Activated T-helper 2 cell treated with anti-CD3 and anti-CD28 coated beads, Interferon-gamma antibody, Interleukin-2, Interleukin-4, amounts not matched to agents 10 μg/mL and 5 μg/mL and 100 μg/mL, durations not matched to agents 14 hours and 24 hours and 36 hours (primary cell): ENCODE measurements at regions not wholly inside any gene's neighbourhood (a gene's known extent, or its start where the extent isn't known, plus 50 kb on each side); places are given as distances from the start of the nearest gene placed in this dataset.
"Not testable (repeated sequence)": the region's sequence is repeated elsewhere in the genome, so short reads cannot be mapped to it uniquely, and the experiment has no call there.

Source experiments
- DNase-seq: peaks from one replicate; pipeline ENCODE4 v3.0.0; 2021; ENCODE audit warnings: low spot score
- H3K27ac Mint-ChIP-seq: one replicate; pipeline ENCODE4 v1.8.0; 2021; ENCODE audit warnings: mixed read lengths
- H3K27me3 Mint-ChIP-seq: one replicate; pipeline ENCODE4 v1.8.0; 2021; ENCODE audit warnings: low read depth, mixed read lengths
- H3K36me3 Mint-ChIP-seq: one replicate; pipeline ENCODE4 v1.8.0; 2021; ENCODE audit warnings: low read depth, mixed read lengths
- H3K4me1 Mint-ChIP-seq: one replicate; pipeline ENCODE4 v1.8.0; 2021; ENCODE audit warnings: low read depth, mixed read lengths
- H3K4me3 Mint-ChIP-seq: one replicate; pipeline ENCODE4 v1.8.0; 2021; ENCODE audit warnings: low read depth, mild to moderate bottlenecking, moderate library complexity, mixed read lengths
- H3K9me3 Mint-ChIP-seq: one replicate; pipeline ENCODE4 v1.8.0; 2021; ENCODE audit warnings: mixed read lengths
- intact Hi-C: fragments of 100-400 bp; cut with micrococcal nuclease; formaldehyde crosslinking; loops from one replicate; pipeline ENCODE4 v1.15.1; 2023

DNA sequence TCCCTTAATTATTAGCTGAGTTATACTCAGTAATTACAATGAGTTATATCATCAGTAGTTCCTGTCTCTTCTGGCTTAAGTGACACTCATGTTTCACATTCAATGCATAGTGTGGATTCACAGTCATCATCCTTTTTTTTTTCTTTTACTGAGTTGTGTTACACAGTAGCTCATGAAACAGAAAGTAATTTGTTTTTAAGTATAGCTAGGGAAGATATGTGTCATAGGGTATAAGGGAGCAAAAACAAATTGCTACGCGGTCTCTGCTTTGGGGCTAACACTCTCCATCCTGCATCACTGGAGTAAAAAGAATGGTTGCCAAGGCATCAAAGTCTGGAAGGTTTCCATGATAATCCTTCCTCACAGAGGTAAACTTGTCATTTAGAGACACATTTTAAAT is 971.7 kb upstream of the NCAM2 start:
- H3K27me3 Mint-ChIP-seq: no peaks in the 10 kb centered on the region
- no peaks in the 10 kb centered on the region for H3K4me1 Mint-ChIP-seq

GRCh38 chr21:20030390-20030789 is 967.8 kb upstream of the NCAM2 start:
- H3K4me3 Mint-ChIP-seq: no peak overlapping the region
- H3K4me1 Mint-ChIP-seq: no peaks in the 10 kb centered on the region
- H3K27me3 Mint-ChIP-seq: no peaks in the 10 kb centered on the region
- H3K36me3 Mint-ChIP-seq: no peaks in the 10 kb centered on the region
- no peak for DNase-seq
- intact Hi-C loops: no loop called here
- H3K9me3 Mint-ChIP-seq: peaks cover 32% of the 10 kb centered on the region
- no peak overlapping the region for H3K27ac Mint-ChIP-seq

More for the DNA sequence above, 971.7 kb upstream of the NCAM2 start:
- no peak for DNase-seq
- Mint-ChIP-seq H3K36me3 (no peaks in the 10 kb centered on the region), H3K9me3 (peaks cover 34% of the 10 kb centered on the region), H3K27ac (no peak overlapping the region), H3K4me3 (no peak overlapping the region)
- intact Hi-C loops: no loop called here

DNA sequence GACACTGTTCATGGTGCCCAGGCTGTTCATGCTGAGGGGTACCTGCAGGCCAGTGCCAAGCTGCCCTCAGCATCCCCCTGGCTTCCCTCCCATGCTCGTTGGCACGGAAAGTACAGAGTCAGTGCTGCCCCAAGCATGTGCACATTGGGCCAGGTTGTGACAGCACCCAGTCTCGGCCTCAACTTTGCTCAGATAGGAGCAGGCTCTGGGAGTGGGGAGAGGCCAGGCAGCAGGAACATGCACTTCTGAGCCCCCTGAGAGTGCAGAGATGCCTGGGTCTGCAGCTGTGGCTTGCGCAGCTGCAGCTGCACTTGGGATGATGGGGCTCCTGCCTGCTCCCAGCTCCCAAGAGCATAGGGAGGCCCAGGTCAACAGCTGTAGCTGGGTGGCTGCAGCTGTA is 966.4 kb upstream of the NCAM2 start:
- no peak overlapping the region for H3K4me3 Mint-ChIP-seq
- DNase-seq: no peak
- H3K4me1 Mint-ChIP-seq: no peaks in the 10 kb centered on the region
- H3K36me3 Mint-ChIP-seq: no peaks in the 10 kb centered on the region
- no peak overlapping the region for H3K27ac Mint-ChIP-seq
- H3K9me3 Mint-ChIP-seq: peaks cover 33% of the 10 kb centered on the region
- no peaks in the 10 kb centered on the region for H3K27me3 Mint-ChIP-seq
- intact Hi-C loops: no loop called here

GRCh38 chr21:20040768-20041167 is 957.4 kb upstream of the NCAM2 start:
- H3K4me3 Mint-ChIP-seq: no peak overlapping the region
- peaks cover 64% of the 10 kb centered on the region for H3K9me3 Mint-ChIP-seq
- H3K4me1 Mint-ChIP-seq: no peaks in the 10 kb centered on the region
- intact Hi-C loops: no loop called here
- H3K27ac Mint-ChIP-seq: no peak overlapping the region
- no peak for DNase-seq
- H3K27me3 Mint-ChIP-seq: no peaks in the 10 kb centered on the region
- no peaks in the 10 kb centered on the region for H3K36me3 Mint-ChIP-seq

GRCh38 chr21:20045197-20045596 is 953.0 kb upstream of the NCAM2 start:
- Mint-ChIP-seq H3K4me1 (no peaks in the 10 kb centered on the region), H3K4me3 (no peak overlapping the region), H3K27ac (no peak overlapping the region), H3K36me3 (no peaks in the 10 kb centered on the region), H3K27me3 (no peaks in the 10 kb centered on the region), H3K9me3 (peaks cover 79% of the 10 kb centered on the region)
- intact Hi-C loops: no loop called here
- no peak for DNase-seq

DNA sequence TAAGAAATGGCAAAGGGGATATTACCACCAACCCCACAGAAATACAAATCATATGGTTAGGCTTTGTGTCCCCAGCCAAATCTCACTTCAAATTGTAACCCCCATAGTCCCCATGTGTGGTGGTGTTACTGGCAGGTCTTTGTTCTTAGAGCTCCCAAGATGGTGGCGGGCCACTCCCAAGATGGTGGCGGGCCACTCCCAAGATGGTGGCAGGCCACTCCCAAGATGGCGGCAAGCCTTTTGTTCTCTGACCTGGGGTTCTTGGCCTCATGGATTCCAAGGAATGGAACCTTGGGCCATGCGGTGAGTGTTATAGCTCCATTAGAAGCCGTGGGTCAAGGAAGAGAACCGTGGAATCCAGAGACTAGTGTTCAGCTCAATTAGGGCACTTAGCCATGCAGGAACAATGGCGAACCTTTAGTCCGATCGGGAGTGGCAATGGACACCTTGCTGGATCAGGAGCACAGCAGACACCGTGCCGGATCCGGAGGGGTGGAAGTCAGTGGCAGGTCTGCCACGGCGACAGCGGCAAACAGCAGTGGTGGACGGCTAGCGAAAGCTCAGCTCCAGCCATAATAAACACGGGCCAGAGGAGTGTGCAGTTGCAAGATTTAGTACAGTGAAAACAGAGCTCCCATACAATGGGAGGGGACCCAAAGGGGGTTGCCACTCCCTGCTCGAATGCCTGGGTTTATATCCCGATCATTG is 949.9 kb upstream of the NCAM2 start:
- intact Hi-C loops: not testable (repeated sequence)
- peaks cover 81% of the 10 kb centered on the region for H3K9me3 Mint-ChIP-seq

DNA sequence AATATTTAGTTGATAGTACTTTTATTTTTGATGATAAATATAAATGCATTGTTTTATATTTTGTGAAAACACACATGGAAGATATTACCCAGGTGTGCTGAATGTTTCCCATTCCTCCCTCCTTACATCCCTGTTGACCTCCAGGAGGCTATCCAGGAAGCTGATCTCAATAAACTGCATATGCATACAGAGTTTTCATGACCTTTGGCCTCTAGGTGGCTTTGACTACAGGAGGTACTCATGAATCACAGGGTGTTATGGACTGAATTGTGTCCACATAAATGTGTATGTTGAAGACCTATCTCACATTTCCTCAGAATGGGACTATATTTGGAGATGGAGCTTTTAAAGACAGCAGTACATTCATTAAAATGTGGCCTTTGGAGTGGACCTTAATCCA is 914.9 kb upstream of the NCAM2 start:
- H3K4me3 Mint-ChIP-seq: no peak overlapping the region
- intact Hi-C loops: no loop called here

More for the DNA sequence above, 949.9 kb upstream of the NCAM2 start:
- H3K4me3 Mint-ChIP-seq, H3K27ac Mint-ChIP-seq, H3K36me3 Mint-ChIP-seq, DNase-seq, H3K4me1 Mint-ChIP-seq, H3K27me3 Mint-ChIP-seq: not testable (repeated sequence)

GRCh38 chr21:20083925-20084324 is 914.3 kb upstream of the NCAM2 start:
- no peaks in the 10 kb centered on the region for H3K27me3 Mint-ChIP-seq
- no peaks in the 10 kb centered on the region for H3K4me1 Mint-ChIP-seq
- H3K4me3 Mint-ChIP-seq: no peak overlapping the region
- intact Hi-C loops: no loop called here
- no peaks in the 10 kb centered on the region for H3K36me3 Mint-ChIP-seq
- no peak overlapping the region for H3K27ac Mint-ChIP-seq
- peaks cover 52% of the 10 kb centered on the region for H3K9me3 Mint-ChIP-seq
- DNase-seq: no peak

More for the DNA sequence above, 914.9 kb upstream of the NCAM2 start:
- Mint-ChIP-seq H3K27me3 (no peaks in the 10 kb centered on the region), H3K4me1 (no peaks in the 10 kb centered on the region), H3K27ac (no peak overlapping the region), H3K9me3 (peaks cover 51% of the 10 kb centered on the region), H3K36me3 (no peaks in the 10 kb centered on the region)
- DNase-seq: no peak

DNA sequence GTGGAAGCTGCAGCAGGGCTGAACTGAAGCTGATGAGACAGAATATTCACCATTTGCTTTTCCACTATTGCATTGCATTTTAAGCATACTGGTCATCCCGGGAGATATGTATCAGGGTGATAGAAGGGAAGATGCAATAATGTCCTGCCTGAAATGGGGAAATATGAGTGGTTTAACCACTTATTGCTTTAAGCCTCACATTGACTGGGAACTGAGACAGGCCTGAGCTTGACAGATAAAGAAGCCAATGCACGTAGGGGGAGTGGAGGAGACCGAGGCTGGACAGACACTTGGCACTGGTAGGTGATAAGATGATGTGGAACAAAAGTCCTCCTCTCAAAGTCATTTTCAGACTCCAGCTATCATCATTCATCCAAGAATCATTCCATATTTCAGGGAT is 911.7 kb upstream of the NCAM2 start:
- no peak overlapping the region for H3K27ac Mint-ChIP-seq
- H3K36me3 Mint-ChIP-seq: no peaks in the 10 kb centered on the region
- DNase-seq: no peak
- no peaks in the 10 kb centered on the region for H3K27me3 Mint-ChIP-seq
- intact Hi-C loops: no loop called here
- H3K9me3 Mint-ChIP-seq: peaks cover 55% of the 10 kb centered on the region
- H3K4me3 Mint-ChIP-seq: no peak overlapping the region
- H3K4me1 Mint-ChIP-seq: no peaks in the 10 kb centered on the region

DNA sequence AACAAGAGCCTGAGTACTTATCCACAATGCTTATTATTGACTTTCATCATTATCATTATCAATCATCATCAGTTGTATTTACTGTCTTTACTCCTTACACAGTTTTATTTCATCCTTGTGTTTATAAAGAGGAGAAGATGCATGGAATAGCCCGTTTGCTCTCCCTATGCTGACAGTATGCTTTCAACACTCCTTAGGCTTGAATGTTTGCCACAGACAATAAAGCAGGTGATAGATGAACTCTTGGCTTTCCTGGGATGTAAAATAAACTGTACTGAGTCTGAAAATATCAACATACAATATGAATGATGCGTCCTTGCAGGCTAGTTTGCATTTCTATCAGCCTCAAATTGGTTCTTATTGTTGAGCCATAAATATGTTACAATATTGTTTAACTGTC is 891.8 kb upstream of the NCAM2 start:
- intact Hi-C loops: no loop called here
- Mint-ChIP-seq H3K9me3 (peaks cover 46% of the 10 kb centered on the region), H3K27ac (no peak overlapping the region), H3K27me3 (no peaks in the 10 kb centered on the region), H3K4me1 (no peaks in the 10 kb centered on the region), H3K4me3 (no peak overlapping the region), H3K36me3 (no peaks in the 10 kb centered on the region)
- DNase-seq: no peak

GRCh38 chr21:20108016-20108415 is 890.2 kb upstream of the NCAM2 start:
- Mint-ChIP-seq H3K4me3 (no peak overlapping the region), H3K27me3 (no peaks in the 10 kb centered on the region), H3K9me3 (peaks cover 51% of the 10 kb centered on the region), H3K4me1 (no peaks in the 10 kb centered on the region), H3K27ac (no peak overlapping the region), H3K36me3 (no peaks in the 10 kb centered on the region)
- no peak for DNase-seq
- intact Hi-C loops: no loop called here

GRCh38 chr21:20108976-20109540 is 889.2 kb upstream of the NCAM2 start:
- intact Hi-C loops: no loop called here
- Mint-ChIP-seq H3K27me3 (no peaks in the 10 kb centered on the region), H3K9me3 (peaks cover 48% of the 10 kb centered on the region), H3K36me3 (no peaks in the 10 kb centered on the region), H3K27ac (no peak overlapping the region), H3K4me1 (no peaks in the 10 kb centered on the region), H3K4me3 (no peak overlapping the region)
- DNase-seq: no peak

DNA sequence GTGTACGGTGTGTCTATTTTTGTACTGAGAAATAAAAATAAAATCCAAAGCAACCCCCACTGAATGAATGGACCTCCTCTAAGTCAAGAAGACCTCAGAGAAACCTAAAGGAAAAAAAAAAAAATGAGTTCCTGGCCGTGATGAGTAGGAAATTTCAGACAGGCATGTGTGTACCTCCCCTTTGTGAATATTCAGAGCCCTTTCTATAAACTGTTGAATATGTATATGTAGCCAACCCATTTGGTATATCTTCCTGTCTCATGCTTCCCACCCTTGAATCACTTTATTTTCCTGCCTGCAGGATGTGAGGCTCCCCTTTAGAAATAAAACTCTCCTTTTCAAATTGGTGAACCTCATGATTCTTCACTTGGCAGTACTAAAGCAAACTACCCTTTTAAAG is 887.8 kb upstream of the NCAM2 start:
- H3K36me3 Mint-ChIP-seq: no peaks in the 10 kb centered on the region
- no peaks in the 10 kb centered on the region for H3K4me1 Mint-ChIP-seq
- H3K27me3 Mint-ChIP-seq: no peaks in the 10 kb centered on the region
- no peak overlapping the region for H3K27ac Mint-ChIP-seq
- H3K9me3 Mint-ChIP-seq: peaks cover 50% of the 10 kb centered on the region
- intact Hi-C loops: no loop called here
- no peak overlapping the region for H3K4me3 Mint-ChIP-seq
- no peak for DNase-seq
